ENCODE measurements at regions not wholly inside any gene's neighbourhood (a gene's known extent, or its start where the extent isn't known, plus 50 kb on each side); places are given as distances from the start of the nearest gene placed in this dataset.

- no peak for TF ChIP-seq CTCF (IDR thresholded peaks at IDR 0.05; ENCODE audit: insufficient read depth, missing control alignments)
- FAIRE-seq (no peak), DNase-seq (ENCODE audit: insufficient read length, low spot score) (no peak)
Measured at GRCh38 chr18:27865431-27865830, 311.5 kb downstream of the CDH2 start.

GRCh38 chr18:27863780-27864430 lies 313.0 kb downstream of the CDH2 start:
- FAIRE-seq (peak; percentile 61), DNase-seq (ENCODE audit: insufficient read length, low spot score) (no peak)
- TF ChIP-seq CTCF (IDR thresholded peaks at IDR 0.05; ENCODE audit: insufficient read depth, missing control alignments): no peak

GRCh38 chr18:27862041-27862682 lies 314.8 kb downstream of the CDH2 start:
- FAIRE-seq: peak; percentile 84

GRCh38 chr18:27861539-27861938 lies 315.4 kb downstream of the CDH2 start:
- DNase-seq (ENCODE audit: insufficient read length, low spot score) (no peak), FAIRE-seq (peak; percentile 32)
- TF ChIP-seq CTCF (IDR thresholded peaks at IDR 0.05; ENCODE audit: insufficient read depth, missing control alignments): no peak

More at GRCh38 chr18:27862041-27862682, 314.8 kb downstream of the CDH2 start:
- DNase-seq (ENCODE audit: insufficient read length, low spot score): no peak
- no peak for TF ChIP-seq CTCF (IDR thresholded peaks at IDR 0.05; ENCODE audit: insufficient read depth, missing control alignments)

GRCh38 chr18:27860701-27861107 lies 316.2 kb downstream of the CDH2 start:
- no peak for FAIRE-seq
- TF ChIP-seq CTCF (IDR thresholded peaks at IDR 0.05; ENCODE audit: insufficient read depth, missing control alignments): no peak
- DNase-seq (ENCODE audit: insufficient read length, low spot score): no peak

GRCh38 chr18:27860011-27860410 lies 316.9 kb downstream of the CDH2 start:
- TF ChIP-seq CTCF (IDR thresholded peaks at IDR 0.05; ENCODE audit: insufficient read depth, missing control alignments): no peak
- DNase-seq (ENCODE audit: insufficient read length, low spot score) (no peak), FAIRE-seq (peak; percentile 66)

GRCh38 chr18:27856820-27857219 lies 320.1 kb downstream of the CDH2 start:
- no peak for FAIRE-seq
- DNase-seq (ENCODE audit: insufficient read length, low spot score): no peak
- TF ChIP-seq CTCF (IDR thresholded peaks at IDR 0.05; ENCODE audit: insufficient read depth, missing control alignments): no peak
